ENCODE measurements at regions not wholly inside any gene's neighbourhood (a gene's known extent, or its start where the extent isn't known, plus 50 kb on each side); places are given as distances from the start of the nearest gene placed in this dataset.

GRCh38 chr1:30188999-30189398 is 534.4 kb downstream of the MATN1 start:
- Histone ChIP-seq H3K4me3 (ENCODE audit: extremely low read depth, insufficient read depth, low read length, poor library complexity, severe bottlenecking) (no peak overlapping the region), H3K36me3 (ENCODE audit: control insufficient read depth, insufficient read depth, low read length) (no peaks in the 10 kb centered on the region), H3K27ac (ENCODE audit: low read depth, low read length, severe bottlenecking) (no peak overlapping the region), H3K4me1 (ENCODE audit: control insufficient read depth, insufficient read depth, low read length, poor library complexity, severe bottlenecking) (peaks cover 8% of the 10 kb centered on the region), H3K9me3 (ENCODE audit: control insufficient read depth, low read length) (no peaks in the 10 kb centered on the region)
- WGBS, 2 experiments (ENCODE audit: insufficient coverage in 2 of 2), result 76 to 80% methylated on average over 2 of the region's 2 CpGs

- H3K36me3 ChIP-seq (ENCODE audit: control insufficient read depth, insufficient read depth, low read length), result no peaks in the 10 kb centered on the region
- H3K4me1 ChIP-seq (ENCODE audit: control insufficient read depth, insufficient read depth, low read length, poor library complexity, severe bottlenecking), result peaks cover 8% of the 10 kb centered on the region
- H3K4me3 ChIP-seq (ENCODE audit: extremely low read depth, insufficient read depth, low read length, poor library complexity, severe bottlenecking), result no peak overlapping the region
- H3K27ac ChIP-seq (ENCODE audit: low read depth, low read length, severe bottlenecking), result no peak overlapping the region
- H3K9me3 ChIP-seq (ENCODE audit: control insufficient read depth, low read length), result no peaks in the 10 kb centered on the region
- 77 to 82% methylated on average over 6 of the region's 6 CpGs for WGBS, 2 experiments (ENCODE audit: insufficient coverage in 2 of 2)
Measured at GRCh38 chr1:30188329-30188728, 535.1 kb downstream of the MATN1 start.

- Histone ChIP-seq H3K36me3 (ENCODE audit: control insufficient read depth, insufficient read depth, low read length) (no peaks in the 10 kb centered on the region), H3K4me3 (ENCODE audit: extremely low read depth, insufficient read depth, low read length, poor library complexity, severe bottlenecking) (no peak overlapping the region), H3K4me1 (ENCODE audit: control insufficient read depth, insufficient read depth, low read length, poor library complexity, severe bottlenecking) (peaks cover 8% of the 10 kb centered on the region), H3K27ac (ENCODE audit: low read depth, low read length, severe bottlenecking) (no peak overlapping the region), H3K9me3 (ENCODE audit: control insufficient read depth, low read length) (no peaks in the 10 kb centered on the region)
- WGBS, 2 experiments (ENCODE audit: insufficient coverage in 2 of 2), result 84 to 100% methylated on average over 2 to 3 of the region's 4 CpGs
Measured at GRCh38 chr1:30187413-30188023, 535.9 kb downstream of the MATN1 start.

GRCh38 chr1:30186586-30186985 is 536.8 kb downstream of the MATN1 start:
- WGBS, 2 experiments (ENCODE audit: insufficient coverage in 2 of 2), result 31 to 43% methylated on average over 3 to 4 of the region's 4 CpGs
- Histone ChIP-seq H3K4me1 (ENCODE audit: control insufficient read depth, insufficient read depth, low read length, poor library complexity, severe bottlenecking) (peaks cover 8% of the 10 kb centered on the region), H3K27ac (ENCODE audit: low read depth, low read length, severe bottlenecking) (no peak overlapping the region), H3K9me3 (ENCODE audit: control insufficient read depth, low read length) (no peaks in the 10 kb centered on the region), H3K36me3 (ENCODE audit: control insufficient read depth, insufficient read depth, low read length) (no peaks in the 10 kb centered on the region), H3K4me3 (ENCODE audit: extremely low read depth, insufficient read depth, low read length, poor library complexity, severe bottlenecking) (no peak overlapping the region)

- Histone ChIP-seq H3K9me3 (ENCODE audit: control insufficient read depth, low read length) (no peaks in the 10 kb centered on the region), H3K36me3 (ENCODE audit: control insufficient read depth, insufficient read depth, low read length) (no peaks in the 10 kb centered on the region), H3K4me1 (ENCODE audit: control insufficient read depth, insufficient read depth, low read length, poor library complexity, severe bottlenecking) (peaks cover 4% of the 10 kb centered on the region), H3K27ac (ENCODE audit: low read depth, low read length, severe bottlenecking) (no peak overlapping the region), H3K4me3 (ENCODE audit: extremely low read depth, insufficient read depth, low read length, poor library complexity, severe bottlenecking) (no peak overlapping the region)
- WGBS, 2 experiments (ENCODE audit: insufficient coverage in 2 of 2), result 67 to 69% methylated on average over 5 of the region's 6 CpGs
Measured at GRCh38 chr1:30185809-30186208, 537.6 kb downstream of the MATN1 start.

- no peak overlapping the region for H3K4me3 ChIP-seq (ENCODE audit: extremely low read depth, insufficient read depth, low read length, poor library complexity, severe bottlenecking)
- 71 to 100% methylated on average over 1 of the region's 4 CpGs for WGBS, 2 experiments (ENCODE audit: insufficient coverage in 2 of 2)
Measured at GRCh38 chr1:30185313-30185712, 538.1 kb downstream of the MATN1 start.

GRCh38 chr1:30184393-30185141 is 538.8 kb downstream of the MATN1 start:
- Histone ChIP-seq H3K4me1 (ENCODE audit: control insufficient read depth, insufficient read depth, low read length, poor library complexity, severe bottlenecking) (no peaks in the 10 kb centered on the region), H3K9me3 (ENCODE audit: control insufficient read depth, low read length) (no peaks in the 10 kb centered on the region), H3K27ac (ENCODE audit: low read depth, low read length, severe bottlenecking) (no peak overlapping the region), H3K36me3 (ENCODE audit: control insufficient read depth, insufficient read depth, low read length) (no peaks in the 10 kb centered on the region), H3K4me3 (ENCODE audit: extremely low read depth, insufficient read depth, low read length, poor library complexity, severe bottlenecking) (no peak overlapping the region)
- WGBS, 2 experiments (ENCODE audit: insufficient coverage in 2 of 2), result 75% methylated on average over 1 of the region's 1 CpG; no CpG with 5 or more reads in 1 of the 2 experiments

More at GRCh38 chr1:30185313-30185712, 538.1 kb downstream of the MATN1 start:
- no peaks in the 10 kb centered on the region for H3K9me3 ChIP-seq (ENCODE audit: control insufficient read depth, low read length)
- H3K27ac ChIP-seq (ENCODE audit: low read depth, low read length, severe bottlenecking), result no peak overlapping the region
- H3K36me3 ChIP-seq (ENCODE audit: control insufficient read depth, insufficient read depth, low read length), result no peaks in the 10 kb centered on the region
- H3K4me1 ChIP-seq (ENCODE audit: control insufficient read depth, insufficient read depth, low read length, poor library complexity, severe bottlenecking), result no peaks in the 10 kb centered on the region

- Histone ChIP-seq H3K4me3 (ENCODE audit: extremely low read depth, insufficient read depth, low read length, poor library complexity, severe bottlenecking) (no peak overlapping the region), H3K9me3 (ENCODE audit: control insufficient read depth, low read length) (no peaks in the 10 kb centered on the region), H3K27ac (ENCODE audit: low read depth, low read length, severe bottlenecking) (no peak overlapping the region), H3K36me3 (ENCODE audit: control insufficient read depth, insufficient read depth, low read length) (no peaks in the 10 kb centered on the region), H3K4me1 (ENCODE audit: control insufficient read depth, insufficient read depth, low read length, poor library complexity, severe bottlenecking) (no peaks in the 10 kb centered on the region)
- WGBS, 2 experiments (ENCODE audit: insufficient coverage in 2 of 2), result 71 to 91% methylated on average over 4 to 5 of the region's 5 CpGs
Measured at GRCh38 chr1:30183895-30184294, 539.5 kb downstream of the MATN1 start.

- WGBS, 2 experiments (ENCODE audit: insufficient coverage in 2 of 2), result no CpG with 5 or more reads among the region's 4 CpGs
- Histone ChIP-seq H3K36me3 (ENCODE audit: control insufficient read depth, insufficient read depth, low read length) (no peaks in the 10 kb centered on the region), H3K9me3 (ENCODE audit: control insufficient read depth, low read length) (no peaks in the 10 kb centered on the region), H3K27ac (ENCODE audit: low read depth, low read length, severe bottlenecking) (no peak overlapping the region), H3K4me1 (ENCODE audit: control insufficient read depth, insufficient read depth, low read length, poor library complexity, severe bottlenecking) (no peaks in the 10 kb centered on the region), H3K4me3 (ENCODE audit: extremely low read depth, insufficient read depth, low read length, poor library complexity, severe bottlenecking) (no peak overlapping the region)
Measured at GRCh38 chr1:30183006-30183405, 540.4 kb downstream of the MATN1 start.

GRCh38 chr1:30179942-30180543 is 543.3 kb downstream of the MATN1 start:
- 63 to 66% methylated on average over 5 to 6 of the region's 10 CpGs for WGBS, 2 experiments (ENCODE audit: insufficient coverage in 2 of 2)

GRCh38 chr1:30176477-30176876 is 546.9 kb downstream of the MATN1 start:
- Histone ChIP-seq H3K9me3 (ENCODE audit: control insufficient read depth, low read length) (no peaks in the 10 kb centered on the region), H3K4me3 (ENCODE audit: extremely low read depth, insufficient read depth, low read length, poor library complexity, severe bottlenecking) (no peak overlapping the region), H3K4me1 (ENCODE audit: control insufficient read depth, insufficient read depth, low read length, poor library complexity, severe bottlenecking) (peaks cover 12% of the 10 kb centered on the region), H3K27ac (ENCODE audit: low read depth, low read length, severe bottlenecking) (no peak overlapping the region), H3K36me3 (ENCODE audit: control insufficient read depth, insufficient read depth, low read length) (no peaks in the 10 kb centered on the region)
- no CpG with 5 or more reads among the region's 1 CpG for WGBS, 2 experiments (ENCODE audit: insufficient coverage in 2 of 2)

More at GRCh38 chr1:30179942-30180543, 543.3 kb downstream of the MATN1 start:
- Histone ChIP-seq H3K27ac (ENCODE audit: low read depth, low read length, severe bottlenecking) (no peak overlapping the region), H3K9me3 (ENCODE audit: control insufficient read depth, low read length) (no peaks in the 10 kb centered on the region), H3K4me1 (ENCODE audit: control insufficient read depth, insufficient read depth, low read length, poor library complexity, severe bottlenecking) (no peaks in the 10 kb centered on the region), H3K4me3 (ENCODE audit: extremely low read depth, insufficient read depth, low read length, poor library complexity, severe bottlenecking) (no peak overlapping the region), H3K36me3 (ENCODE audit: control insufficient read depth, insufficient read depth, low read length) (no peaks in the 10 kb centered on the region)

Measured in mesodermal cell (in vitro differentiated cells).